ENCODE measurements at regions not wholly inside any gene's neighbourhood (a gene's known extent, or its start where the extent isn't known, plus 50 kb on each side); places are given as distances from the start of the nearest gene placed in this dataset.
A peak's percentile ranks its signal among the peaks of the same experiment; 100 is the strongest.
"Not testable (repeated sequence)": the region's sequence is repeated elsewhere in the genome, so short reads cannot be mapped to it uniquely, and the experiment has no call there.

- no peak for DNase-seq
Measured at GRCh38 chr17:37859451-37859850, 64.8 kb upstream of the TBC1D3K start.

GRCh38 chr17:37858391-37858790 lies 65.8 kb upstream of the TBC1D3K start:
- not testable (repeated sequence) for DNase-seq

GRCh38 chr17:37856245-37856644 lies 68.0 kb upstream of the TBC1D3K start:
- no peak for DNase-seq

- no peak for DNase-seq
Measured at GRCh38 chr17:37849617-37849972, 74.6 kb upstream of the TBC1D3K start.

- DNase-seq = peak; percentile 52
Measured at GRCh38 chr17:37848690-37849616, 75.3 kb upstream of the TBC1D3K start.

- peak; percentile 30 for DNase-seq
Measured at GRCh38 chr17:37847811-37848331, 76.3 kb upstream of the TBC1D3K start.

- no peak for DNase-seq
Measured at GRCh38 chr17:37847102-37847501, 77.1 kb upstream of the TBC1D3K start.

- no peak for DNase-seq
Measured at GRCh38 chr17:37844977-37845293, 79.3 kb upstream of the TBC1D3K start.

GRCh38 chr17:37844158-37844976 lies 79.8 kb upstream of the TBC1D3K start:
- DNase-seq = no peak

GRCh38 chr17:37842401-37842800 lies 81.8 kb upstream of the TBC1D3K start:
- no peak for DNase-seq

GRCh38 chr17:37841232-37841631 lies 83.0 kb upstream of the TBC1D3K start:
- DNase-seq = no peak

- DNase-seq = no peak
Measured at GRCh38 chr17:37840576-37840975, 83.6 kb upstream of the TBC1D3K start.

GRCh38 chr17:37839196-37839978 lies 84.8 kb upstream of the TBC1D3K start:
- DNase-seq = no peak

- no peak for DNase-seq
Measured at GRCh38 chr17:37838276-37838675, 85.9 kb upstream of the TBC1D3K start.

- DNase-seq = no peak
Measured at GRCh38 chr17:37836593-37836992, 87.6 kb upstream of the TBC1D3K start.

- DNase-seq = no peak
Measured at GRCh38 chr17:37834168-37834567, 89.3 kb upstream of the HNF1B start.

GRCh38 chr17:37833237-37833859 lies 88.5 kb upstream of the HNF1B start:
- no peak for DNase-seq

GRCh38 chr17:37831986-37832385 lies 87.1 kb upstream of the HNF1B start:
- DNase-seq = no peak

GRCh38 chr17:37831492-37831891 lies 86.6 kb upstream of the HNF1B start:
- DNase-seq = no peak

- DNase-seq = no peak
Measured at GRCh38 chr17:37830151-37830993, 85.5 kb upstream of the HNF1B start.

GRCh38 chr17:37829592-37830123 lies 84.8 kb upstream of the HNF1B start:
- no peak for DNase-seq
